Endometrium (tissue), 2 donors: ENCODE measurements at regions not wholly inside any gene's neighbourhood (a gene's known extent, or its start where the extent isn't known, plus 50 kb on each side); places are given as distances from the start of the nearest gene placed in this dataset.

ENCODE experiments used
- FAIRE-seq: peaks from 2 replicates; lab custom pipeline; 2012; peaks lifted over from hg19 to GRCh38; lab: Jason Lieb, UNC
- donor health status: control.
- donor health status: control.

DNA sequence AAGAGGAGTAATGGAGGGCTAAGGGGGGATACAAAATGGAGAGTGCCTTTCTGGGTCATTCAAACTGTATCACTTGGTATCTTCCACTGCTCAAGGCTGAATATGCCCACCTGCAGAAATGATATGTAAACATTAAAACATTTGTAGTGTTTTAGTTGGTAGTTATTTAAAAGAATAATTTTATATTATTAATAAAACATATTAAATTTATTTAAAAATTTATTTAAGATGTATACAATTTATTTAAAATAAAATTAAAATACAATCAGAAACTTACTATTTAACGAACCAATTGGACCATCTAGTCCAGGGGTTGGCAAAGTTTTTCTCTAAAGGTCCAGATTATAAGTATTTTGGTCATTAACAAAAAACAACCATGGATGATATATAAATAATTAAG, 308.5 kb downstream of the PLK2 start:
- FAIRE-seq = peak; percentile 23

DNA sequence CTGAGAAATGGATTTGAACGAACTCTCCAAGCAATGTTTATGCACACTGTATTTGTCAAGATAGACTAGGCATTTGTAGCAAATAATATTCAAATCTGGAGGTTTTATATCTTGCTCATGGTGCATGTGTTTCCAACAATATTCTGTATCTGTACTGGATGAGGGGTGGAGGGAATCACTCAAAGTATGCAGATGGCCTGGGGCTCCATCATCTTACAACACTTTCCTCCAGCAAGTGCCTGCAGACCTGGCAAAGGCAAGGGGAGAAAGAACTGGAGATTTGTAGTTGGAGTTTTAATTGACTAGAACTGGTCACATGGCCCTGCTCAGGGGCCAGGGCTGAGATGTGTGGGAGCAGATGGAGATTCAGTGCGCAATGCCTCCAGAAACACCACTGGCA, 309.0 kb downstream of the PLK2 start:
- FAIRE-seq = no peak

GRCh38 chr5:58149746-58150145, 310.1 kb downstream of the PLK2 start:
- FAIRE-seq = no peak

DNA sequence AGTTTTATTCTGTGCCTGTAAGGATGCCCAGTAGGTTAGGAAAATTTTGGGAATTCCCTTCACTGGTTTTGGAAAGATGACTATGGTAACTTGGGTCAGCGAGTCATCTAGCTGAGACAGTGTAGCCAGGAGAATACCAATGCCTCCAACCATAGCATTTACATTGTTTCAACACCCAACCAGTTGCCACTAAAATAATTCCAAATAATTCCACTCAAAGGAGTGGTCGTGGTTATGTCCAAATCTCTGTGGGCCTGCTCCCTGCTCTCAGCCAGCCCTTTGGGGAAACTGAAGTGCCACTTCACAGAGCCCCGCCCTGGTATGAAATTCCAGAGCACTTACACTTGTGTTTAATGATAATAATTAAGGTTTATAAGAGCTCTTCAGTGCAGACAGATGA, 310.5 kb downstream of the PLK2 start:
- no peak for FAIRE-seq

- FAIRE-seq = no peak
Observed at GRCh38 chr5:58148254-58148775, 311.6 kb downstream of the PLK2 start.

GRCh38 chr5:58145397-58145934, 314.4 kb downstream of the PLK2 start:
- FAIRE-seq = no peak

DNA sequence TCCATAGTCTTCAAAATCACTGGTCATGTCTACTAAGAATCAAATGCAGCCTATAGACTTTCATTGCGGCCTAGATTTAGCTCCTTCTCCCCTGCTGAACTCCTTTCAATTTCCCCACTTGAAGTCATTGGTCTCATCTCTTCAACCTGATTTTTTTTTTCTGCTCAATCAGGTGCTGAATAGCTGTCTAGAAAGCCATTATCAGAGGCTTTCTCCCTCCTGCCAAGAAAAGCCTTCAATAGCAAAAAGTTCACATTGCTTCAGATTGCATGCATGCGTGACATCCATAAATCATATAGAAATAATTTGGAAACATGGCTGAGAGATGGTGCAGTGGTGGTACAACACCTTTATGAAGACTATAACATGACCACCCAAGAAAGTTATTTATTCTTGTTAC, 316.2 kb downstream of the PLK2 start:
- FAIRE-seq = no peak

DNA sequence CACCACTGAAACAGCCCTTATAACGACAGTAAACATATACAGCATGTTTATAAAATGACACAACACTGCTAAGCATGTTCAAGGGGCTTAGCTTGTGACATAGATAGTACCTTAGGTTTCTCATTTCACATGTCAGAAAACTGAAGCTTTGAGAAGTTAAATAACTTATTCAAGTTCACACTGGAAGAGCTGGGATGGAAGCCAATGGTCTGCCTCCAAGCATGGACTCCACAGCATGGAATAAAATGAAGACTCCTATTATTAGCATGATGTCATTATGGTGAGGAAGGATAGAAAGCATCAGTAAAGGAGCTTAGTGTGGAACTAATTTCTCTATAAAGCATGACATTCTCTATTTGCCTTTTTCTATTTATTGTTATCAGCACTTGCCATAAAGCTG, 316.7 kb downstream of the PLK2 start:
- FAIRE-seq = no peak

- peak; percentile 90 for FAIRE-seq
Observed at GRCh38 chr5:58138791-58139190, 321.1 kb downstream of the PLK2 start.

DNA sequence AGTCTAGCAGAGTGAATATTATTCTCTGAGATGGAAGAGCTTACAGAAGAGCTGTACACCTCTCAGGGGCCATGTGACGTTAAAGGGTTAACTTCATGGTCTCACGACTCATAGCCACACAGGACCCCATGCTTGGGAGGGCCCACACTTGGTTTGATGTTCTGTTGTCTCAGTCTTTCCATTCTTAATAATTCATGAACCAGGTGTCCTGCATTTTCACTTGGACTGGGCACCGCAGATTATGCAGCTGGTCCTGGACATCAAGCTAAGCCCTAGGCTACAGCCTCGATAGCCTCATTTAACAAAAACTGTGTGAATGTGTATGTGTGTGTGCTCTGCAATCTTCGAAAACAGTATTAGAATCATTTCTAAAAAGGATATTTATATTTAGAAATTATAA, 323.5 kb downstream of the PLK2 start:
- FAIRE-seq = no peak

DNA sequence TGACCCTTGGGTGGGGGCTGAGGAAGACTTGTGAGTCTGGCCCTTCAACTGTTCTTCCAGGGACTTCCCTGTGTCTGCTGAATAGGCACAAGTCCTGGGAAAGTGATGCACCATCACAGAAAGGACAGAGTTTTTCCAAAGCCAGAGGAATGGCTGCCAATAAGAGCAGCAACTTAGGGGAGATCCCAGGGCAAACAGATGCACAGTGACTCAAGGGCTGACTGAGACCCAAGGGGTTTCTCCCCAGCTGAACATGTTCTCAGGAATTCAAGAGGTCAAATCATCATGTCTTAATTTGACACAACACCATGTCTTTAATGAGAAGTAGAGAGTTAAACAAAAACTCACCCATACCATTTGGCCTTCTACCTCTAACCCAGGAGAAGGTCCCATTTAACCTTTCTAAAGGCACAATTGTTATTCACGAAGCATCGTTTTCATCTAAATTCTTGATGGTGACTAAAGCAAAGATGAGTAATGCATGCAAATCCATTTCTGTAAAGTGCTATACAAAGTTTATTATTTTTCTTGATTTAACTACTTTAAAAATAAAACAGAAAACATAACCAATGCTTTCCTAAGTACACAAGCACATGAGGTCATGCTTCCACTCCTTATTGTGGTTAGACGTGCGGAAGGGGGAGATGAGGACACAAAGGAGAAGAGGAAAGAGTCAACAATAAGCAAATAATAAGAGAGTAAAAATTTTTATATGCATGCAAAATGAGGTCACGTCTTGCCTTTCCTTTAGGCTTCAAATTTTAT, 324.1 kb downstream of the PLK2 start:
- FAIRE-seq = peak; percentile 95

DNA sequence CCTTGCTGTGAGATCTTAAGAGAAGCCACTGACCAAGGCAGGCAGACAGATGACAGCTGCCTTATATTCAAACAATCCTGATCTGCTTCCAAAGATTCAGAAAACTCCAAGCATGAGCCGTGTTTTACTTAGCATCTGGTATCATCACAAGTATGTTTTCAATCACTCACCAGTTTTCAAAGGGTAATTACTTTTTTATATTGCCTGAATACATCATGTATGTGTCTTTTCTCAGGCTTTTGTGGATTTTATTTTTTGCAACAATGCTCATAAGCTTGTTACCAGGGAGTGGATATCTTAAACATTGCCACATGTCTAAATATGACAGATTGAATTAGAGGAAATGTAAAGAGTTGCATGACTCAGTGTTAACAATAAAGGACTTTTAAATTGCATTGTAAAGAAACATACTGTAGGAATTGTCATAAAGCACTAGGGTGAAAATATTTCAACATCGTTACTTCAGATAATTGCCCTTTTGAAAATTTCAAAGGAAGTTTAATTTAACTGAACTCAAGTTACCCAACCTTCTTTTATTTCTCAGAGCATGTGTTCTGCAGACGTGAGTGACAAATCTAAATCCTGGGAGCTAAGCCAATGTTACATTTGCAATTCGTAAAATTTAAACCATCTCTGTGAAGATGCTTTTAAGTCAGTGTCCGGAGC, 326.1 kb downstream of the PLK2 start:
- peak; percentile 99 for FAIRE-seq

GRCh38 chr5:58133216-58133615, 326.7 kb downstream of the PLK2 start:
- FAIRE-seq = no peak

DNA sequence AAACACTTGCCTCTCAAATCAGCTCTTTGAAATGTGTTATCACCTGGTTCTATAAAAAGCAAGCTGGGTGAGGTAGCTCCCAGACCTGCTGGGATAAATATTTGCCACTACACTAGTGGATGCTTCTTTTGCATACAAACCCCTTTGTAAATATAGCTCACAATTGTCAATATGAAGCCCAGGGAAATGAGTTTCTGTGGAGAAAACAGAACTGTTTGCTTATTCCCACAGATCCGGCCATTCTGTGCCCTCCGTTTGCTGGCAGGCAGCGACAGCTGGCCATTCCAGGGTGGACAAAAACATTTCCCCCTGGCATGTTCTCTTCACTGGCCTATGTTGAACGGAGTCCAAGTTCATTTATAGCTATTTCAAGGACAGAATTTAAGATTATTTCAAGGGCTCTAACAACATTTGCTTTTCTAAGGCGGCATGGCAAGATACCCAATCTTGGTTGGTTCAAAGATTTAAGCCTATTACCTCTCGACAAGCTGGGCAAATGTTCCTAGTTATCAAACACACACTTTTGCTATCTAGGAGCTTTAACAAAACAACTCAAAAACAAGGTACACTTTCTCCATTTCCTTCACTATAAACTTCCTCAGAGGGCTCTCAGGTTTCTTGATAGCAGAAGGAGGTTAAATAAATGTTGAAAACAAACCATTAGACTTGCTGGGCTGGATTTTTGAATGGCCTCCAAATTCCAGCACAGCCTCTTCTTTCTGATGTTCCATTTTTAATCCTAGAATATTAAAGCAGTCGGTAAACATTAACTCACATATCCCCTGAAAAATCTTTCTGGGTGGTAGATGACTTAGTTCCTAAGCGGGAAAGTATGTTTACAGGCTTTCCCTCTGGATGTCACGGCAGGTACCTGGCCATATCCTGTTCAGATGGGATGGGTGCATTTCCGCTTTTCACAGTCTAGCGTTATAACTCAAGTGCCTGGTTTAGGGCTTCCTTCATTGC, 332.3 kb downstream of the PLK2 start:
- FAIRE-seq = no peak

GRCh38 chr5:58123501-58123900, 336.4 kb downstream of the PLK2 start:
- no peak for FAIRE-seq

DNA sequence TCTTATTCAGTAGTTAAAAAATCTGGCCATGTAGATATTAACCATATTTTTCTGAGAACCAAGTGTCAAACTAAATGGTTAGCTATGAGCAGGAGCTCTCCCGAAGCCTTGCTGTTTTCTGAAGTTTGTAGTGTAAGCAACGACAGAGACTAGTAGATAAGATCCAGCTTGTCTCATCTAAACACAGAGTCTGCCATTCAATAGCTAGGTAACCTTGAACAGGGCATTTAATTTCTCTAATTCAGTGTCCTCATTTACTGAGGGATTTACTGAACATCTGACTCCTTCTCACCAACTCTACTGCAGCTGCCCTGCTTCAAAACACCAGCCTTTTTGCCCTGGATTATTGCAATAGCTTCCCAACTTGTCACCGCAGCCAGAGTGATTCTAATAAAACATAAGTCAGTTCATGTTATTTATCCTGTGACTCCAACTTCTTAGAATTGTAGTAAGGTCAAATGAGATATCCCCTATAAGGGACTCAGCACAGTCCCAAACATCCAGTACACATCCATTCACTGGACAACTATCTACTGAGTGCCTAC, 337.0 kb downstream of the PLK2 start:
- no peak for FAIRE-seq

- no peak for FAIRE-seq
Observed at GRCh38 chr5:58122157-58122556, 337.7 kb downstream of the PLK2 start.

DNA sequence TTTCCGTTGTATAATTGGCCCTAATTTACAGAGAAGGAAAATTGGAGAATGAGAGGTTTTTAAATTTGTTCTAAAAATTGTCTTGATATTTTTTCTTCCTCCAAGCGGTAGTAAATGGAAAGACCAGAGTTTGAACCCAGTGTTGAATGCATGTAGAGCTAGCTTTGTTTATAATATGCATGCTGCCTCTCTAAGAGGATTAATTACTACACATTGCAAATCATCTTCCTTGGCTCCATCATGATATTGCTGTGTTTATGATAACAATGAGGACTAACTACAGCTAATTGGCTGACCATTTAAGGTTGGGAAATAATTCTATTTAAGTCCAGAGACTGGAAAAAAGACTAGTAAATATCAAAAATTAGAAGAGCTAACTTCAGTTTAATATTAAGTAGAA, 338.5 kb downstream of the PLK2 start:
- no peak for FAIRE-seq

DNA sequence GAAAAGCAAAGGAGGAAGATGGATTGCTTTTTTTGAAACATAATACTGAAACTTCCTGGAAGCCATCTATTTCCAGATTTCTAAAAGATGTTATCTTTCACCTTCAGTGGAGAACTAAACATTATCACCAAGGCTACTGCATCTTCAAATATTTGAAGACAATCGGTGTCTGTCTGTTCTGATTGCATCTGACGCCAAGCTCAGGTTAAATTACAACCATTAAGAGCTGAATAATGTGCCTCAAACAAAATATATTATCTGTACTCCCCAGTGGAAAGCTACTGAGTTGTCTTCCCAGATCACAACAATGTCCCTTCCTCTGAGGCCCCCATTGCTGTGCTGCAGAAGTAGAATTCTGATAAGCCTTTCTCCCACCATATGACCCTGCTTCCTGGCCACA, 342.3 kb downstream of the PLK2 start:
- no peak for FAIRE-seq

DNA sequence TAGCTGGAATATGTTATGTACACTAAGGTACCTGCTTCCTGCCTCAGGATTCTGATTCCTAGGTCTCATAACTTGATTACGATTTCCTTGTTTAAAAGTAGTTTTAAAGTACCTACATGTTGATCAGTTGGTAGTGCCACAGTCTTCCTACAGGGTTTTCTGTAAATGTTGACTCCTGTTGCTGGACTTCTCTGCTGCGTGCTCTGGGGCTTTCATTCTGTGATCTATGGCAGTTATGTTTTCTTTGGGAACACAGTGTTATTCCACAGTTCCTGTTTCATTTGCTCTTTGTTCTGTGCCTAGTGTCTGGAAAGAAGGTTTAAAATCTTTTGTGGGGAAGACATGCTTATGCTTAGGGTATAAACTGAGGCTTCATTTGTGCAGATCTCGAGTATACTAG, 343.5 kb downstream of the PLK2 start:
- no peak for FAIRE-seq

- FAIRE-seq = no peak
Observed at GRCh38 chr5:58115811-58116210, 344.1 kb downstream of the PLK2 start.

- no peak for FAIRE-seq
Observed at GRCh38 chr5:58114324-58114723, 345.6 kb downstream of the PLK2 start.
